ENCODE measurements at regions not wholly inside any gene's neighbourhood (a gene's known extent, or its start where the extent isn't known, plus 50 kb on each side); places are given as distances from the start of the nearest gene placed in this dataset.

DNA sequence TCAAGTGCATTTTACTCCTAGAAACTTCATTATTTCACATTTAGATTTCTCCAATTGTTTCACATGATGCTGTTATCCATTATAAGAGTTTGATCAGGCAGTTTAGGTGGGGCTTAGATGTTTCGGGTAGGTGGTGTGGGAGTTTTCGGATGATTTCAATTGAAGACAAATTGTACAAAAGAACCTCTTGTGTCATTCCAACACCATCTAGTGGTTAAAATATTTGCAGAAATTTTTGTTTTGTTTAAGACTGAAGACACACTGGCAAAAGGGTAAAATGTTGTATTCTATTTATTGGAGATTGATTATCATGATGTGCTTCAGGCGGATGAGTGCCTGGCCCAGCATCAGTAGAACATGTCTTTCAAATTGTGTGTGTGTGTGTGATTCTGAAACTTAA lies 212.7 kb downstream of the SH3BGRL start:
- Histone ChIP-seq H3K36me3 (ENCODE audit: control insufficient read depth, insufficient read depth, low read length) (no peaks in the 10 kb centered on the region), H3K27me3 (replicated peaks; ENCODE audit: control insufficient read depth, insufficient read depth, low read length) (no peaks in the 10 kb centered on the region), H3K4me3 (replicated peaks; ENCODE audit: low read depth, low read length) (no peak overlapping the region)
- DNase-seq (ENCODE audit: extremely low read depth, insufficient read length), result no peak
- TF ChIP-seq CTCF (IDR thresholded peaks at IDR 0.05; ENCODE audit: insufficient read depth, low read length, poor library complexity, severe bottlenecking), result no peak
